ENCODE measurements at regions not wholly inside any gene's neighbourhood (a gene's known extent, or its start where the extent isn't known, plus 50 kb on each side); places are given as distances from the start of the nearest gene placed in this dataset.

DNA sequence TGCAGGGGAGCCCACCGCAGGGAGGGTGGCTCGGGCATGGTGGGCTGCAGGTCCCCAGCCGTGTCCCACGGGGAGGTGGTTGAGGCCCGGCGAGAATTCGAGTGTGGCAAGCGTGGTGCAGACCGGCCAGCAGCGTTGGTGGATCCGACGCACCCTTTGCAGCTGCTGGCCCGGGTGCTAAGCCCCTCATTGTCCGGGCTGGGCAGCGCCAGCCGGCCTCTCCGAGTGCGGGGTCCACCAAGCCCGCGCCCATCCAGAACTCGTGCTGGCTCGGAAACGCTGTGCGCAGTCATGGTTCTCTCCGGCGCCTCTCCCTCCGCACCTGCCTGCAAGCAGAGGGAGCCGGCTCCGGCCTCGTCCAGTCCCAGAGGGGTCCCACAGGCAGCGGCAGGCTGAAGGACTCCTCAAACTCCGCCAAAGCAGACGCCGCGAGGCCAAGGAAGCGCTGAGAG lies 177.0 kb upstream of the SLC35G4 start:
- TF ChIP-seq, protein P1, sequence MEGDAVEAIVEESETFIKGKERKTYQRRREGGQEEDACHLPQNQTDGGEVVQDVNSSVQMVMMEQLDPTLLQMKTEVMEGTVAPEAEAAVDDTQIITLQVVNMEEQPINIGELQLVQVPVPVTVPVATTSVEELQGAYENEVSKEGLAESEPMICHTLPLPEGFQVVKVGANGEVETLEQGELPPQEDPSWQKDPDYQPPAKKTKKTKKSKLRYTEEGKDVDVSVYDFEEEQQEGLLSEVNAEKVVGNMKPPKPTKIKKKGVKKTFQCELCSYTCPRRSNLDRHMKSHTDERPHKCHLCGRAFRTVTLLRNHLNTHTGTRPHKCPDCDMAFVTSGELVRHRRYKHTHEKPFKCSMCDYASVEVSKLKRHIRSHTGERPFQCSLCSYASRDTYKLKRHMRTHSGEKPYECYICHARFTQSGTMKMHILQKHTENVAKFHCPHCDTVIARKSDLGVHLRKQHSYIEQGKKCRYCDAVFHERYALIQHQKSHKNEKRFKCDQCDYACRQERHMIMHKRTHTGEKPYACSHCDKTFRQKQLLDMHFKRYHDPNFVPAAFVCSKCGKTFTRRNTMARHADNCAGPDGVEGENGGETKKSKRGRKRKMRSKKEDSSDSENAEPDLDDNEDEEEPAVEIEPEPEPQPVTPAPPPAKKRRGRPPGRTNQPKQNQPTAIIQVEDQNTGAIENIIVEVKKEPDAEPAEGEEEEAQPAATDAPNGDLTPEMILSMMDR (IDR thresholded peaks at IDR 0.05; ENCODE audit: borderline replicate concordance, insufficient read depth, low read depth, low read length) = no peak
- H3K4me3 ChIP-seq (ENCODE audit: low read depth, low read length) = no peak overlapping the region

DNA sequence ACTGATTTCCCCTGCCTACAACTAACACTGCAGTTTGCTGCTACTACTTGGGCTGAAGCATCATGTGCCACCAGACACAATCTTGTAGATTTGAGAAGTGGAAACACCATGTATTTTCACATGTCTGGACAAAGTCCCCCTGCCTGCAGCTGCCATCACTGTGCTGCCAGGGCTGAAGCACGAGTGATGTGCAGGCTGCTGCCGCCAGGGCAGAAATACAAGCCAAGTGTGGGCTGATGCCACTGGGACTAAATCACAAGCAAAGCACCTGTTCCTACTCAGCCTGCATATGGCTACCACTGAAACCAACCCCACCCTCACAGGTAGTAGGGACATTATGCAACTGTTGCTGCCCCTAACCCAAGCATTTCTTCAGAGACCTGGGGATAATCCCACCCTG lies 179.5 kb upstream of the SLC35G4 start:
- H3K4me3 ChIP-seq (ENCODE audit: low read depth, low read length) = no peak overlapping the region
- TF ChIP-seq, protein P1 (IDR thresholded peaks at IDR 0.05; ENCODE audit: borderline replicate concordance, insufficient read depth, low read depth, low read length) = no peak

DNA sequence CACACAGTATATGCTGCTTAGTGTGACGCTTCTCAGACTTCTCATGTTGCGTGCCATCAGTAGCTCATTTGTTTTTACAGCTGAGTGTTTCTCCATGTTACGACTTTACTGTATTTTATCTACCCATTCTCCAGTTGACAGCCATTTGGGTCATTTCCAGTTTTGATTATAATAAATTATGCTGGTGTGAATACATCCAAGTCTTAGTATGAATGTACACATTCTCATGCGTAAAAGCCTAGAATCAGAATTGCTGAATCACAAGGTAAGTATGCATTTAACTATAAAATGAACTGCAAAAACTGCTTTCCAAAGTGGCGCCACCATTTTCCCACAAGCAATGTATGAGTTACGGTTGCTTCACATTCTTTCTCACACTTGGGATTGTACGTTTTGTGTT lies 184.2 kb upstream of the SLC35G4 start:
- TF ChIP-seq, protein P1 (IDR thresholded peaks at IDR 0.05; ENCODE audit: borderline replicate concordance, insufficient read depth, low read depth, low read length) = no peak
- no peak overlapping the region for H3K4me3 ChIP-seq (ENCODE audit: low read depth, low read length)

DNA sequence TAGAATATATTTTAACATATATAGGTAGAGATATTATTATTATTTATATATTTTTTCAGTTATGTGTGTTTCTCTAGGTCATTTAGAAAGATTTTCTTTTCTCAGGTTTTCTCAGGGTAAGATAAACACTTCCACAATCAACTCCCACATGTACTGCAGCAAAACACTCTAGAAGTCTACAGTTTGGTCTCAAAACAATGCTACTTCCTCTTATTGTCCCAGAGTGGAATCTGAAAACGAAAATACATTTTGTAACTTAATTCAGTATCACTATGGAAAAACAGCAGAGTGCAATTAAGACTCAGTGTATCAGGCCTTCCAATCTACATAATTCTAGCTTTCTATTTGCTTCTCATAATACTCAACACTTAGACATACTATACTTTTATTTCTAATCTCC lies 190.1 kb upstream of the SLC35G4 start:
- no peak overlapping the region for H3K4me3 ChIP-seq (ENCODE audit: low read depth, low read length)
- TF ChIP-seq, protein P1 (IDR thresholded peaks at IDR 0.05; ENCODE audit: borderline replicate concordance, insufficient read depth, low read depth, low read length) = no peak

DNA sequence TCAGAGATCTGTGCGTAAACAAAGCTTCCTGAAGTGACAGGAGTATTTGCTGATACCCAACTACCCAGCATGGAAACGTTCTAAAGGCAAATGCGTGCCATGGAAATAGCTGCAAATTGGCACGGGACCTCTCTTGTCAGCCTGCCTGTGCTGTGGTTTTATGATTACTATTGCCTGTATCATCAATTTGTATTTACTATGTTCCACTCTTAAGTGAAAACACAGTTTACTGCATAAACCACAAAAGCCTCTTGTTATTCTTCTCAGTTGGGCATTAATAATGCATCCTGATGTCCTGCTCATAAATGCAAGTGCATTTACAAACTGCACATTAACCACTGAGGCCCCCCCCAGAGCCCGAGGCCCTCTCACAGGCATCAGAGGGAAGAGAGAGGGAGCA lies 196.6 kb upstream of the SLC35G4 start:
- TF ChIP-seq, protein P1 (IDR thresholded peaks at IDR 0.05; ENCODE audit: borderline replicate concordance, insufficient read depth, low read depth, low read length) = no peak
- H3K4me3 ChIP-seq (ENCODE audit: low read depth, low read length) = no peak overlapping the region

DNA sequence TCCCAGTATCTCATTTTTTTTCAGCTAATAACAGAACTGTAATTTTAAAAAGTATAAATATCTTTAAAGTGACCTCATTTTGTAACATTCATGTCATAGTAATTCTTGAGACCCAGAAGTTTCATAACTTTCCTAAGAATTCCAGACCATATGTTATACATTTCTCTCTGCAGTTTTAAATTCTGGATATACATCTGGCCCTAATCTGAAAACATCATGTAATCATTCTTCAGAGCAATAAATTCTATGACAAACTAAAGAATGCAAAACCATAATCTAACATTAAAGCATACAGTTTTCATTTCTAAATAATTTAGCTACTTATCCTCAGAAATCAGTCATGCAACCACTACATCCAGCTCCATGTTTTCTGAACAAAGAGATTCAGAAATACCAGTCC lies 198.3 kb upstream of the SLC35G4 start:
- TF ChIP-seq, protein P1 (IDR thresholded peaks at IDR 0.05; ENCODE audit: borderline replicate concordance, insufficient read depth, low read depth, low read length) = no peak
- no peak overlapping the region for H3K4me3 ChIP-seq (ENCODE audit: low read depth, low read length)

DNA sequence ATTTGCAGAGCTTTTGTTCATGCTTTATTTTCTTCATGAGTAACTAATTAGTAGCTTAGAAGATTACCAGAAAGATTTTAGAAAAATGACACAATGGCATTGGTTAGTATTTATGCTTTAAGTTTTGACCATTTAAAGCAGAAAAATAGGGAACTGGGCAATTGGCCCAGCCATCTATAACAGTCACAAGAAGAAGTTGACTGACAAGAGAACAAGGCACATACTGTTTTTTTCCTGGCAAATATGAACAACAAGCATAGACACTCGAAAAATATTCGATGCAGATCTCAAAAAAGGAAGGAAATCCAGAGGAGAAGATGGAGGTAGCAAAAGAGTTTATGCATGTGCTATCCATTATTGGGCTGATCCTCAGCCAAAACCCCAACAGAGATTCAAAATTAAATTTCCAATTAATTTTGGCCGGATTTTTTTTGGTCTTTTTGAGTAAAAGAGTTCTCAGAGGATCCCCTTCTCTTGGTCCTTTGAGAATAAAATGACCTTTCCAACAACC lies 200.8 kb upstream of the SLC35G4 start:
- TF ChIP-seq, protein P1 (IDR thresholded peaks at IDR 0.05; ENCODE audit: borderline replicate concordance, insufficient read depth, low read depth, low read length) = no peak
- H3K4me3 ChIP-seq (ENCODE audit: low read depth, low read length) = no peak overlapping the region

All from GM12875 (cell line).